Right lobe of liver (tissue), 6 donors: ENCODE measurements at regions not wholly inside any gene's neighbourhood (a gene's known extent, or its start where the extent isn't known, plus 50 kb on each side); places are given as distances from the start of the nearest gene placed in this dataset.

Experiments
- ATAC-seq, 4 donors: fragments of 200-7000 bp; cut with Tn5 transposase; one replicate each; pipeline ENCODE4 v1.9.1; 2020; ENCODE audit warnings: mild to moderate bottlenecking in 4 of 4, moderate library complexity in 4 of 4
- DNase-seq, 3 donors: peaks; one replicate each; pipeline ENCODE4 v3.0.0-alpha.2; 2020
- H3K27ac ChIP-seq, 3 donors: fragments of 200-600 bp; one replicate each; pipeline ENCODE4 v1.8.0; 2022
- H3K27me3 ChIP-seq, 2 donors: fragments of 200-600 bp; one replicate each; pipeline ENCODE4 v1.8.0; 2022
- H3K36me3 ChIP-seq, 4 donors: fragments of 200-600 bp; sonication (generic) in 1 of 4; one replicate each; pipeline versions ENCODE4 v1.5.1 to v1.8.0; 2017 to 2022; ENCODE audit warnings: control low read depth in 1 of 4
- H3K4me1 ChIP-seq, 4 donors: fragments of 200-600 bp; sonication (generic) in 1 of 4; one replicate each; pipeline versions ENCODE4 v1.5.1 to v1.8.0; 2017 to 2022; ENCODE audit warnings: control low read depth in 1 of 4
- H3K4me3 ChIP-seq, 3 donors: fragments of 200-600 bp; one replicate each; pipeline ENCODE4 v1.8.0; 2022
- H3K9me3 ChIP-seq, 4 donors: fragments of 200-600 bp; sonication (generic) in 1 of 4; one replicate each; pipeline versions ENCODE4 v1.5.1 to v1.8.0; 2017 to 2022; ENCODE audit warnings: control low read depth in 1 of 4
- CTCF ChIP-seq, 4 donors: fragments of 200-600 bp in 3 of 4; fragments of 450-650 bp in 1 of 4; IDR thresholded peaks; one replicate each; pipeline versions ENCODE4 v1.5.1 to v1.8.0; 2016 to 2022; ENCODE audit warnings: antibody characterized with exemption in 4 of 4, mild to moderate bottlenecking in 2 of 4
- POLR2A ChIP-seq: fragments of 450-650 bp; IDR thresholded peaks from one replicate; pipeline ENCODE4 v1.6.1; 2017; ENCODE audit warnings: antibody characterized with exemption, mild to moderate bottlenecking
- WGBS: methylation state at CpG from one replicate; pipeline ENCODE4 v1.1.6; 2018; ENCODE audit warnings: low coverage, low lambda C conversion rate; ENCODE audit not compliant: insufficient coverage; ENCODE audit errors: missing lambda C conversion rate; 5-methylcytosine and 5-hydroxymethylcytosine counted together
- intact Hi-C, 2 donors: fragments of 100-400 bp; cut with DNase I; formaldehyde crosslinking; loops; one replicate each; pipeline versions ENCODE4 v1.11.2 to v1.14.1; 2022
- donor health status: DM: no; HTN: yes; CAD: no.
- donor health status: DM: no; HTN: no; CAD: no.
- donor health status: DM: no; HTN: no; CAD: no.
- donor health status: DM: no; HTN: yes; CAD: no.
- donor health status: DM: no; HTN: yes; CAD: no.

GRCh38 chr13:109396266-109396665, 390.1 kb downstream of the IRS2 start:
- ATAC-seq: peak; percentile 68 to 85 (median 80)
- Histone ChIP-seq H3K27ac (peak overlapping the region; percentile 69 to 94 (median 81)), H3K9me3 (no peaks in the 10 kb centered on the region), H3K27me3 (no peaks in the 10 kb centered on the region), H3K36me3 (no peaks in the 10 kb centered on the region), H3K4me3 (peak overlapping the region in 1 of 3 donors; percentile 10), H3K4me1 (peaks cover 0 to 62% (median 15%) of the 10 kb centered on the region in 4 donors)
- intact Hi-C loops: no loop called here
- TF ChIP-seq CTCF (IDR thresholded peaks at IDR 0.05) (no peak), POLR2A (peak; percentile 87)
- peak in 2 of 3 donors; percentile 56 to 83 for DNase-seq
- WGBS: 19% methylated on average over 8 of the region's 9 CpGs

- intact Hi-C loops: no loop called here
- TF ChIP-seq CTCF (IDR thresholded peaks at IDR 0.05): no peak
- TF ChIP-seq POLR2A: no peak
- 23% methylated on average over 5 of the region's 5 CpGs for WGBS
These were observed 391.4 kb downstream of the IRS2 start for GRCh38 chr13:109395014-109395413.

GRCh38 chr13:109394311-109394988, 391.9 kb downstream of the IRS2 start:
- Histone ChIP-seq H3K4me3 (no peak overlapping the region), H3K36me3 (no peaks in the 10 kb centered on the region), H3K4me1 (peaks cover 0 to 60% (median 15%) of the 10 kb centered on the region in 4 donors), H3K27ac (peak overlapping the region in 2 of 3 donors; percentile 81 to 94), H3K9me3 (no peaks in the 10 kb centered on the region), H3K27me3 (no peaks in the 10 kb centered on the region)
- TF ChIP-seq CTCF (IDR thresholded peaks at IDR 0.05): no peak
- no peak for TF ChIP-seq POLR2A
- 51% methylated on average over 8 of the region's 8 CpGs for WGBS
- intact Hi-C loops: no loop called here
- ATAC-seq: peak in 3 of 4 donors; percentile 6 to 28 (median 16)
- DNase-seq: no peak

More at GRCh38 chr13:109395014-109395413, 391.4 kb downstream of the IRS2 start:
- no peak overlapping the region for H3K4me3 ChIP-seq
- peaks cover 0 to 57% (median 15%) of the 10 kb centered on the region in 4 donors for H3K4me1 ChIP-seq
- H3K27me3 ChIP-seq: no peaks in the 10 kb centered on the region
- DNase-seq (no peak), ATAC-seq (peak in 1 of 4 donors; percentile 20)
- peak overlapping the region in 2 of 3 donors; percentile 81 to 94 for H3K27ac ChIP-seq
- H3K36me3 ChIP-seq: no peaks in the 10 kb centered on the region
- H3K9me3 ChIP-seq: no peaks in the 10 kb centered on the region

- H3K4me3 ChIP-seq: no peak overlapping the region
- peaks cover 0 to 62% (median 15%) of the 10 kb centered on the region in 4 donors for H3K4me1 ChIP-seq
- 25% methylated on average over 1 of the region's 1 CpG for WGBS
- peak overlapping the region in 2 of 3 donors; percentile 81 to 94 for H3K27ac ChIP-seq
- ATAC-seq (peak; percentile 44 to 73 (median 64)), DNase-seq (no peak)
- no peak for TF ChIP-seq POLR2A
- intact Hi-C loops: no loop called here
- no peaks in the 10 kb centered on the region for H3K9me3 ChIP-seq
- H3K36me3 ChIP-seq: no peaks in the 10 kb centered on the region
- H3K27me3 ChIP-seq: no peaks in the 10 kb centered on the region
These were observed 393.3 kb downstream of the IRS2 start for GRCh38 chr13:109393045-109393444.

GRCh38 chr13:109390391-109390790, 396.0 kb downstream of the IRS2 start:
- Histone ChIP-seq H3K9me3 (no peaks in the 10 kb centered on the region), H3K27ac (peak overlapping the region; percentile 47 to 89 (median 84)), H3K36me3 (no peaks in the 10 kb centered on the region), H3K4me1 (peaks cover 0 to 39% (median 6%) of the 10 kb centered on the region in 4 donors), H3K27me3 (no peaks in the 10 kb centered on the region), H3K4me3 (no peak overlapping the region)
- intact Hi-C loops: no loop called here
- TF ChIP-seq CTCF (IDR thresholded peaks at IDR 0.05): no peak
- peak; percentile 6 for TF ChIP-seq POLR2A
- no peak for ATAC-seq
- 56% methylated on average over 2 of the region's 2 CpGs for WGBS
- DNase-seq: no peak
